MCF 10A (cell line): ENCODE measurements at regions not wholly inside any gene's neighbourhood (a gene's known extent, or its start where the extent isn't known, plus 50 kb on each side); places are given as distances from the start of the nearest gene placed in this dataset.

Experiments used
- BruUV-seq: library from RNA; stranded (reverse); fragments of 400-500 nt; replicated peaks from 2 replicates; lab custom pipeline; 2021; lab: Mats Ljungman, UMichigan
- CTCF ChIA-PET: fragments of 300-600 bp; sonication (Branson Sonifier 250); formaldehyde crosslinking; extraction: SDS; loops from one replicate; lab custom pipeline; 2021; ENCODE audit warnings: antibody characterized with exemption, inconsistent platforms; lab: Yijun Ruan, JAX
- POLR2A ChIA-PET: fragments of 300-600, 350-650 bp; sonication (Branson Sonifier 250); formaldehyde crosslinking; extraction: SDS; loops from one replicate; lab custom pipeline; 2020; ENCODE audit warnings: antibody characterized with exemption, inconsistent platforms; lab: Yijun Ruan, JAX
- DNase-seq: peaks from one replicate; pipeline ENCODE4 v3.0.0-alpha.2; 2018; ENCODE audit not compliant: unreplicated experiment
- H3K27ac Mint-ChIP-seq: one replicate; pipeline ENCODE4 v1.8.0; 2022; ENCODE audit warnings: mild to moderate bottlenecking, low read depth, mixed read lengths; ENCODE audit not compliant: unreplicated experiment
- H3K27me3 Mint-ChIP-seq: one replicate; pipeline ENCODE4 v1.8.0; 2022; ENCODE audit warnings: mixed read lengths; ENCODE audit not compliant: insufficient read depth, unreplicated experiment
- H3K36me3 Mint-ChIP-seq: one replicate; pipeline ENCODE4 v1.8.0; 2022; ENCODE audit warnings: mild to moderate bottlenecking, moderate library complexity, mixed read lengths; ENCODE audit not compliant: insufficient read depth, unreplicated experiment
- H3K4me1 Mint-ChIP-seq: one replicate; pipeline ENCODE4 v1.8.0; 2022; ENCODE audit warnings: mixed read lengths; ENCODE audit not compliant: insufficient read depth, unreplicated experiment
- H3K4me3 Mint-ChIP-seq: one replicate; pipeline ENCODE4 v1.8.0; 2022; ENCODE audit warnings: mild to moderate bottlenecking, moderate library complexity, mixed read lengths; ENCODE audit not compliant: unreplicated experiment
- H3K9me3 Mint-ChIP-seq: one replicate; pipeline ENCODE4 v1.8.0; 2022; ENCODE audit warnings: mixed read lengths; ENCODE audit not compliant: unreplicated experiment
- CTCF ChIP-seq: fragments of 200-600 bp; IDR thresholded peaks from one replicate; pipeline ENCODE4 v1.8.0; 2022; ENCODE audit warnings: antibody characterized with exemption, mild to moderate bottlenecking; ENCODE audit not compliant: unreplicated experiment
- intact Hi-C: fragments of 100-400 bp; cut with micrococcal nuclease; formaldehyde crosslinking; loops from 2 replicates; pipeline ENCODE4 v1.14.1; 2022

GRCh38 chr20:41892031-41892430 is 273.9 kb upstream of the CHD6 start:
- Mint-ChIP-seq H3K9me3 (peaks cover 25% of the 10 kb centered on the region), H3K27ac (no peak overlapping the region), H3K36me3 (no peaks in the 10 kb centered on the region), H3K4me3 (no peak overlapping the region), H3K27me3 (no peaks in the 10 kb centered on the region), H3K4me1 (no peaks in the 10 kb centered on the region)
- TF ChIP-seq CTCF = no peak
- DNase-seq = no peak
- POLR2A ChIA-PET = no interaction called here
- CTCF ChIA-PET = no interaction called here
- intact Hi-C loops = loop anchor here (10.0 kb wide), 1 partner anchor 1293 kb away; the partner anchor contains the start of gene PTPRT
- BruUV-seq = no TSS peak

GRCh38 chr20:41889844-41890224 is 271.7 kb upstream of the CHD6 start:
- no peaks in the 10 kb centered on the region for H3K4me1 Mint-ChIP-seq
- no peak overlapping the region for H3K4me3 Mint-ChIP-seq
- CTCF ChIA-PET = interaction anchor here (1.0 to 2.8 kb wide), 3 partner anchors 10 to 1298 kb away, joined by 3 to 8 read pairs (median 7); no protein-coding TSS in a partner anchor
- H3K27ac Mint-ChIP-seq = no peak overlapping the region
- TF ChIP-seq CTCF = no peak
- intact Hi-C loops = loop anchor here (10.0 kb wide), 1 partner anchor 1295 kb away; the partner anchor contains the start of gene PTPRT
- H3K9me3 Mint-ChIP-seq = peaks cover 10% of the 10 kb centered on the region
- POLR2A ChIA-PET = interaction anchor here (0.7 to 1.4 kb wide), 2 partner anchors 20 to 24 kb away, joined by 3 read pairs; no protein-coding TSS in a partner anchor
- no peaks in the 10 kb centered on the region for H3K36me3 Mint-ChIP-seq
- no peak for DNase-seq
- BruUV-seq = no TSS peak
- H3K27me3 Mint-ChIP-seq = no peaks in the 10 kb centered on the region

- no peak for DNase-seq
- no peaks in the 10 kb centered on the region for H3K36me3 Mint-ChIP-seq
- CTCF ChIA-PET = interaction anchor here (0.6 to 2.8 kb wide), 6 partner anchors 10 to 1520 kb away, joined by 3 to 8 read pairs (median 6); no protein-coding TSS in a partner anchor
- H3K4me1 Mint-ChIP-seq = no peaks in the 10 kb centered on the region
- intact Hi-C loops = no loop called here
- POLR2A ChIA-PET = interaction anchor here (0.5 to 1.4 kb wide), 4 partner anchors 21 to 1201 kb away, joined by 3 read pairs; no protein-coding TSS in a partner anchor
- no peak overlapping the region for H3K4me3 Mint-ChIP-seq
- BruUV-seq = no TSS peak
- no peak overlapping the region for H3K27ac Mint-ChIP-seq
- H3K27me3 Mint-ChIP-seq = no peaks in the 10 kb centered on the region
- peaks cover 11% of the 10 kb centered on the region for H3K9me3 Mint-ChIP-seq
- peak; percentile 4 for TF ChIP-seq CTCF
Observed at GRCh38 chr20:41889126-41889843, 271.1 kb upstream of the CHD6 start.

- Mint-ChIP-seq H3K27me3 (no peaks in the 10 kb centered on the region), H3K4me3 (no peak overlapping the region), H3K27ac (no peak overlapping the region), H3K9me3 (peaks cover 14% of the 10 kb centered on the region), H3K36me3 (no peaks in the 10 kb centered on the region), H3K4me1 (no peaks in the 10 kb centered on the region)
- no peak for TF ChIP-seq CTCF
- DNase-seq = no peak
- CTCF ChIA-PET = interaction anchor here (0.6 to 2.8 kb wide), 4 partner anchors 11 to 1521 kb away, joined by 3 to 8 read pairs (median 6); no protein-coding TSS in a partner anchor
- POLR2A ChIA-PET = interaction anchor here (0.5 kb wide), 1 partner anchor 1201 kb away, joined by 3 read pairs; no protein-coding TSS in a partner anchor
- BruUV-seq = no TSS peak
- intact Hi-C loops = no loop called here
Observed at GRCh38 chr20:41888434-41888833, 270.3 kb upstream of the CHD6 start.
